GM20000 (cell line): ENCODE measurements at regions not wholly inside any gene's neighbourhood (a gene's known extent, or its start where the extent isn't known, plus 50 kb on each side); places are given as distances from the start of the nearest gene placed in this dataset.

Experiments used
- DNase-seq: peaks from one replicate; pipeline ENCODE4 v3.0.0; 2012; ENCODE audit warnings: low spot score
- TF ChIP-seq, protein P1 (sequence below): IDR thresholded peaks from 2 replicates; pipeline ENCODE4 v1.5.1; 2012; ENCODE audit warnings: mild to moderate bottlenecking, control low read depth; ENCODE audit errors: extremely low read depth, missing control alignments

- DNase-seq: no peak
- TF ChIP-seq, protein P1, sequence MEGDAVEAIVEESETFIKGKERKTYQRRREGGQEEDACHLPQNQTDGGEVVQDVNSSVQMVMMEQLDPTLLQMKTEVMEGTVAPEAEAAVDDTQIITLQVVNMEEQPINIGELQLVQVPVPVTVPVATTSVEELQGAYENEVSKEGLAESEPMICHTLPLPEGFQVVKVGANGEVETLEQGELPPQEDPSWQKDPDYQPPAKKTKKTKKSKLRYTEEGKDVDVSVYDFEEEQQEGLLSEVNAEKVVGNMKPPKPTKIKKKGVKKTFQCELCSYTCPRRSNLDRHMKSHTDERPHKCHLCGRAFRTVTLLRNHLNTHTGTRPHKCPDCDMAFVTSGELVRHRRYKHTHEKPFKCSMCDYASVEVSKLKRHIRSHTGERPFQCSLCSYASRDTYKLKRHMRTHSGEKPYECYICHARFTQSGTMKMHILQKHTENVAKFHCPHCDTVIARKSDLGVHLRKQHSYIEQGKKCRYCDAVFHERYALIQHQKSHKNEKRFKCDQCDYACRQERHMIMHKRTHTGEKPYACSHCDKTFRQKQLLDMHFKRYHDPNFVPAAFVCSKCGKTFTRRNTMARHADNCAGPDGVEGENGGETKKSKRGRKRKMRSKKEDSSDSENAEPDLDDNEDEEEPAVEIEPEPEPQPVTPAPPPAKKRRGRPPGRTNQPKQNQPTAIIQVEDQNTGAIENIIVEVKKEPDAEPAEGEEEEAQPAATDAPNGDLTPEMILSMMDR: no peak
Observed at GRCh38 chr6:44680202-44680720, 292.8 kb downstream of the CDC5L start.

GRCh38 chr6:44681761-44682160 is 294.3 kb downstream of the CDC5L start:
- DNase-seq: no peak
- TF ChIP-seq, protein P1: no peak

- TF ChIP-seq, protein P1: no peak
- no peak for DNase-seq
Observed at GRCh38 chr6:44682280-44682679, 294.8 kb downstream of the CDC5L start.

GRCh38 chr6:44682987-44683779 is 295.7 kb downstream of the CDC5L start:
- no peak for DNase-seq
- TF ChIP-seq, protein P1: no peak

DNA sequence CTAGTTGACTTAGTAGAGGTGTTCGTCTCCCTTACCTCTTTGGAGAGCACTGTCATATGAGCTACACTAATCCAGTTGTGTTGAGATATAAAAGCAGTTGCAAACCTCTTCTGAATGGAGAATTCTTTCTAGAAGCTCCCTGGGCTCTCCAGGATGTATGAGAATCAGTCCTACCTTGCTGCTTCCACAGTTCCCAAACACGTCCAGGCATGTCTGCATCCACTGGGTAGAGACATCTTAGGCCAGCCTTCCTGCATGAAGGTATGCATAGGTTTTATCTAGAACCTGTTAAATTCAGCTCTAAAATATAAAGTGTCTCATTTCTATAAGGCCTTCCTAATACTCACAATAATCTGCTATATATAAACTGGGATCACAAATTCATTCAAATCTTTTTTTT is 297.7 kb downstream of the CDC5L start:
- DNase-seq: no peak
- TF ChIP-seq, protein P1: no peak

GRCh38 chr6:44696099-44696498 is 308.6 kb downstream of the CDC5L start:
- DNase-seq: no peak
- TF ChIP-seq, protein P1: no peak

DNA sequence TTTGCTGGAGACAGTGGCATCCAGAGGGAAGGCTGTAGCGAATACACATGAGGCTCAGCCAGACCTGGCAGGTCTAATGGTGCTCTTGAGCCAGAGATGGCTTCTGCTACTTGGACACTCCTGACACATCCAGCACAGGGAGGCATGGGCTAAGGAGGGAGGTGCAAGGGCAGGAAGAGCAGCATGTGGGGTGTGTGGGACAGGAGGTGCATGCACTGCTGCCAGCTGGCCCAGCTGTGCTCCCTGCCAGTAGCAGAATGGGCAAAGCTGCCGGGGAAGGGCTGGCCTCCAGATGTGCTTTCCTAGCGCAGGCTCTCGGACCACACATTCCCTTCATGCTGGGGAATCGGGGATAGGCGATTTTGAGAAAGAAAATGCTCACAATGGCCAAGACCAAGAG is 309.2 kb downstream of the CDC5L start:
- DNase-seq: no peak
- TF ChIP-seq, protein P1: no peak
